GM19025 (cell line): ENCODE measurements at regions not wholly inside any gene's neighbourhood (a gene's known extent, or its start where the extent isn't known, plus 50 kb on each side); places are given as distances from the start of the nearest gene placed in this dataset.
"Not testable (repeated sequence)": the region's sequence is repeated elsewhere in the genome, so short reads cannot be mapped to it uniquely, and the experiment has no call there.

Source experiments
- ATAC-seq: cut with Tn5 transposase; IDR thresholded peaks from one replicate; pipeline ENCODE4 v1.9.1; 2021; ENCODE audit warnings: mild to moderate bottlenecking, low read depth, moderate library complexity; ENCODE audit not compliant: unreplicated experiment

- no peak for ATAC-seq
Measured at GRCh38 chr4:117661091-117662072, 372.9 kb upstream of the NDST3 start.

GRCh38 chr4:117664706-117665444 is 369.4 kb upstream of the NDST3 start:
- ATAC-seq: no peak

- ATAC-seq: no peak
Measured at GRCh38 chr4:117676153-117676552, 358.1 kb upstream of the NDST3 start.

GRCh38 chr4:117678861-117679260 is 355.4 kb upstream of the NDST3 start:
- ATAC-seq: no peak

- no peak for ATAC-seq
Measured at GRCh38 chr4:117691572-117692351, 342.5 kb upstream of the NDST3 start.

- ATAC-seq: no peak
Measured at GRCh38 chr4:117692538-117692937, 341.7 kb upstream of the NDST3 start.

GRCh38 chr4:117699595-117699994 is 334.7 kb upstream of the NDST3 start:
- ATAC-seq: no peak

GRCh38 chr4:117700111-117700892 is 334.0 kb upstream of the NDST3 start:
- ATAC-seq: no peak

- ATAC-seq: no peak
Measured at GRCh38 chr4:117702353-117702752, 331.9 kb upstream of the NDST3 start.

- no peak for ATAC-seq
Measured at GRCh38 chr4:117704721-117705120, 329.6 kb upstream of the NDST3 start.

- no peak for ATAC-seq
Measured at GRCh38 chr4:117740736-117741135, 293.6 kb upstream of the NDST3 start.

GRCh38 chr4:117745379-117745778 is 288.9 kb upstream of the NDST3 start:
- ATAC-seq: not testable (repeated sequence)

GRCh38 chr4:117755438-117755837 is 278.8 kb upstream of the NDST3 start:
- no peak for ATAC-seq

- ATAC-seq: no peak
Measured at GRCh38 chr4:117768610-117769009, 265.7 kb upstream of the NDST3 start.

- no peak for ATAC-seq
Measured at GRCh38 chr4:117770269-117771102, 263.8 kb upstream of the NDST3 start.

GRCh38 chr4:117771647-117772337 is 262.5 kb upstream of the NDST3 start:
- ATAC-seq: no peak

GRCh38 chr4:117773064-117773936 is 261.0 kb upstream of the NDST3 start:
- ATAC-seq: no peak

- no peak for ATAC-seq
Measured at GRCh38 chr4:117777721-117778120, 256.6 kb upstream of the NDST3 start.
